NCI-H526 treated with DMSO at 0.1 percent for 48 hours (cell line): ENCODE measurements at regions not wholly inside any gene's neighbourhood (a gene's known extent, or its start where the extent isn't known, plus 50 kb on each side); places are given as distances from the start of the nearest gene placed in this dataset.
A peak's percentile ranks its signal among the peaks of the same experiment; 100 is the strongest.

Experiments used
- DNase-seq: peaks from one replicate; lab custom pipeline; 2025; lab: John Stamatoyannopoulos, UW

DNA sequence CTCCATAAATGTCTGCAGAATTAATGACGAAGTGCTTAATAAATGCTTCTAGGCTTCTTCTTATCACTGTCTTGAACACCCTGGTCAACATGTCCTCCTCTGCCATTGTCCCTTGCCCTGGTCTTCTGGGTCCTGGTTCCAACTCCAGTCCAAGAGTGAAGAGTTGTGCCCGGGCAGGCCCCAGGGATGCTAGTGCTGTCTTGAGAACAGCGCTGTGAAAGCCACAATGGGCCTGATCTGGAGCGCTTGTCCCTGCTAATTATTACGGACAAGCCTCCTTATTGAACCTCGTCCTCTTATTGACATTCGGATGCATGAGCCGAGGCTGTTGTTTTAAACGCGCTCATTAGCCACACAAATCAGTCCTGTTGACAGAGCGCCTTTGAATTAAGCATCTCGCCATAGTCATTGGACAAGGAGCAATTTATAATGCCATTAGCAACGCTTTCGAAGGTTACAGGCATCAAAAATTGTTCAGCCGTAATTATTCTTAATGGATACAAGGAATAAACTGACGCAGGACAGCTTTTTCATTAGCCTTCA lies 211.6 kb upstream of the POU3F1 start:
- DNase-seq: no peak

DNA sequence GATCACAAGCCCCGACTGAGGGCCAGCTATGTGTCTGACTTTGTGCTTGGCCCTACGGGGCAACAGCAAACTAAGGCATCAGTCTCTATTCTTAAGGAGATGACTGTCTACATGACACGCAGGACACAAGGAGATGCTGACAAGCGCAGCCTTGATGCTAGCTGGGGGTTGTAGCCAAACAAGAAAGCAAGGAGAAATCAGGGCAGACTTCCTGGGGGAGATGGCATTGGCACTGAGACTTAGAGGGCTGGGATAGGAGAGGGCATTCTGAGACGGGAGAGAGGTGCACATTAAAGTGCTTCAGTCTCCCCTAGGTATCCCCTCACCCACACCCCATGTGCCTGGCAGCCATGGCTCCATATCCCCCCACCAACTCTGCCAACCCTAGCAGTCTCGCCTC lies 210.8 kb upstream of the POU3F1 start:
- no peak for DNase-seq

DNA sequence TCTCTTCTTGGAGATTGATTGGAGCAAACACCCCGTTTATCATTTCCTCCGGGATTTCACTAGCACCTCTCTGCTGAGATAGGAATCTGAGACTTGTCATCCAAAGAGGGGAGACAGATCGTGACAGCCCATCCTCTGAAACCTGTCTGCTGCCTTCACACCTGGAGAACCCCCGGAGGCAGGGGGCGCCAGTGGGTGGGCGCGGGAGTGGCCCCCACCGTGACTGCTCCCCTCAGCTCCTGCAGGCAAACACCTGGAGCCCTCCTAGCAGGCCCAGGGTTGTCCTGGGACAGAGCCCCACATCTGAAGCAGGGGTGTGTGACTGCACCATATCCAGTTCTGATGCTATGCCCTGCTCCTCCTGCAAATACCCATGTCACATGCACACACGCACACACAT lies 209.5 kb upstream of the POU3F1 start:
- DNase-seq: no peak

DNA sequence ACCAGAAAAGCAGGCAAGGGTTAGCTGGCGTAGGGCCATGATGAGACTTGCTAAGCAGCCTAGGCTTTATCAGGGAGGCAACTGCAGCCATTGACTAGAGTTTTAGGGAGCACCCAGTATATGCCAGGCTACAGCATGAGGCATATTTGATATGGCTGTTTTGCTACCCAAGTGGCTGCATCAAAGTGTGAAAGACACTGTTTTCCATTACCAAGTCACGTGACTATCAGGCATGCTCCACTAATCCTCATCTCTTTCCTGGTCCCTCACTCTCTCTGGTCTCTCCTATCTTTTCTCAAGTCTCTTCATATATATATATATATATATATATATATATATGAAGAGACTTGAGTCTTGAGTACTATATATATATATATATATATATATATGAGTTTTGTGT lies 206.7 kb upstream of the POU3F1 start:
- DNase-seq: no peak

DNA sequence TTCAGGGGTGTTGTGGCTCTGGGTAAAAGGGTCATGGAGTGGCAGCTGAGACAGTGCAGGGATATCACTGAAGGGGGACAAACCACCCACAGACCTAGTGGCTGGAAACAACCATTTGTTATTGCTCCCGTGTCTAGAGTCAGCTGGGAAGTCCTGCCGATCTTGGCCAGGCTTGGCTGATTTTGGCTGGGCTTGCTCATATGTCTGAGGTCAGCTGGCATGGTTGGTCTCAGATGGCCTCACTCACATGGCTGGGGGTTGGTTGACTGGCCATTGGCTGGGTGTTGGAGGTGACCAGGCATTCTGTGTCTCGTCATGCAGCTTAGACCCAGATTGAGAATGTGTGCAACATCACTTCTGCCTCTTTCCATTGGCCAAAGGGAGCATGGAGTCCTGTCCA lies 203.8 kb upstream of the POU3F1 start:
- no peak for DNase-seq

DNA sequence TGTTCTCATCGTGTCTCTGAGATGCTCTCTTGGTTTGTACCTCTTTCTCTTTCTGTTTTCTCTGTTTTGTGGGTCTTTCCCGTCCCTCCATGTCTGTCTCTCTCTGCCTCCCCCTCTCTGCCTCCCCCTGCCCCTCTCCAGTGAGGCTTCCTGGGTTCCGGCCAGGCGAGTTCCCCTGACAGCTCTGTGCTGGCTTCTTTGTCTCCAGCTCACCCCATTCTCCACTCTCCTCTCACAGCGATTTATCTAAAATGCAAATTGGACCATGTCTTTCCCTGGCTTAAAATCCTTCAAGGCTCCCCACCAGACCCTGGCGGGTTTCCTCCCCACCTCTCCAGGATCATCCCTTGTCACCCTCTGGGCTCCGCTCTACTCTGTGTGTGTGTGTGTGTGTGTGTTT lies 202.4 kb upstream of the POU3F1 start:
- no peak for DNase-seq

DNA sequence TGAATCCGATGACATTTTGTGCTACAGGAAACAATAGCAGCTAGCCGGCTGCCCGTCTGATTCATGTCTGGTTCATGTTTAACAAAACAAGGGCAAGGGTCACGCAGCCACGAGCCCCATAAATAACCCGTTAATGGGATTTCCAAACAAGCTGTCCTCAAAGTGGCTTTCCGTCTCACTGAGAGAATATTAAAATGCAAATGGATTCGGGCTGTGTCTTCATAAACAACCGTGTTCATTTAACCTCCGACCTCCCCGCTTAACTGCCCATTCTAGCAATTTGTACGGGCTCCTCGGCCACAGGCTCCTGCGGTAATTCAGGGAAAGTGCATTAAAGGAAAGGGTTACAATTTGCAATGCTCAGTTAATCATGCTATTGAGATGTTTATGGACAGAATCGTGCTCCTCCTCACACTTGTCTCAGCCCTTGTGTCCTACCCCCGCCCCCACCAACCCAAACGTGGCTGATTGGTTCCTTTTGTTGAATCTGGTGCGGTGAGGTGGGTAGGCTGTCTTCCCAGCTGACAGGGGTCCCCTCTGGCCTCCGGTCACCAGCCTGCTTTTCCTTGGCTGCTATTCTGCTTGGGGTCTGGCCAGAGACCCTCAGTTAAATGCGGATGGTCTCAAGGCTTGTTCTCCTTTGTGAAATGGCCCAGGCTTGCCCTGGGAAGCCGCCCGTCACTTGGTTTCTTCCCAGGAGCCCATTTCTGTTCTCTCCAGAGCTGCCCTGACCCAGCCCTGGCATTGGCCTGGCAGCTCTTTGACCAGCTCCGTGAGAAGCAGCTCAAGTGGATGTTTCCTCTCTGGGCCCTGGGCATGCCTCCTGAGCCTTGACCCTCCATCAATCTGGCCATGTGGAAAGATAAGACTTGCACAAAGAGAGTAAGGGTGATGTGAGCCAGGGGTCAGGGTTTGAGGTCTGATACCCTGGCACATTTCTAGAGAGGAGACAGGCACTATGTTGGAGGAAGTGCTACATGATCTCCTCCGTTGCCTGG lies 200.7 kb upstream of the POU3F1 start:
- DNase-seq: peak; percentile 29

DNA sequence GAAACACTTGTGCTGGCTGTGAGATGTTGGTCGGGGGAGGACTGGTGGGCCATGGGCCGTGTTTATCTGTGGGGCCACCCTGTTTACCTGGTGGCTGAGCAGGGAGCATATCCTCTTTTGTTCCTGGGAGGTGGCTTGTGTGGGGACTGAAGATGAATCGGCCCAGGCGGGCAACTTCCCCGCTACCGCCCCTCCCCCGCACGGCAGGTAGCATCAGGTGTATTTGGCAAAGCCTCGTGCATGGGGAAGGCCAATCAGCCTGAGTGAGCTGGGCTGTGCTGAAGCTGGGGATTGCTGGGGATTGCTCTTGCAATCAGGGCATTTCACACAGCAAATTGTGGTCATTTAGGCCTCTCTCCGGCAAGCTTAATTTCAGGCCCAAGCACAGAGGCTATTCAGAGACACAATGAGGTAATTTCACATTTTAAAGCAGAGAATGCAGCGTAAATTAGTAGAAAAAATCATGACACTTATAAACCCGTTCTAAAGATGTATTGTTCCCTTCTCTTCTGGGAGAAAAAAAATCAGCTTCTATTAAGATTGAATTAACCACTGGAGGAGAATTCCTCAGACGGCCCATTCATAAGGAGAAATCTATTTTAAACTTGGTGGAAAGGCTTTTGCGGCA lies 197.7 kb upstream of the POU3F1 start:
- no peak for DNase-seq

DNA sequence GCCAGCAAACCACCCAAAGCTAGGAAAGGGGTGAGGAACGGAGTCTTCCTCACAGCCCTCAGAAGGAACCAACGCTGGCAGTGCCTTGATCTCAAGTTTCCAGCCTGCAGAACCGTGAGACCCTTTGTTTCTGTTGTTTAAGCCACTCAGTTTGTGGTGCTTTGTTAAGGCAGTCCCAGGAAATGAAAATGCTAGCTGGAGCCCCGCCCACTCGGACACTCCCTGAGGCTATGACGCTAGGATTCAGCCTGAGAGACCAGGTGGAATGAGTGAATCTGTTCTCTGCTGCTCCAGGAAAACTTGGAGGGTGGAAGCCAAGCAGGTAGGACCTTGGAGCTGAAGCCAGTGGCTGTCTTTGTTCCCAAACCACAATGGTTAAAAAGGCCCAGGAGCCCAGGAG lies 196.5 kb upstream of the POU3F1 start:
- no peak for DNase-seq

DNA sequence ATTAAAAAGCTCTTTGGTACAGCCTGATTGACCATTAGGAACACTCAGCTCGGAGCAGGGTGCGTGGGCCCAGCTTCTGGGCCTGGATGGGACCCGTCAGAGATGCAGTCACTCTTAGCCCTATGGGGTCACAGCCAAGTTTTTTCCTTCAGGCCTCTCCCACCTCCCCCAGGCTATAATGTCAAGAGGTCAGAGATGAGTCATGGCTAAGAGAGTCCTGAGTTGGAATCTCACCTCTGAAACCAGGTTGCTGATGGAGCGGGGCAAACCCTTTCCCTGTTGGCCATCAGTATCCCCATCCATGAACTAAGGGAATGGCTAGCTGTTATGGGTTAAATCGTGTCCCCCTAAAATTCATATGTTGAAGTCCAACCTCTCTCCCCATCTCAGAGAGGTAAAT lies 195.9 kb upstream of the POU3F1 start:
- no peak for DNase-seq

DNA sequence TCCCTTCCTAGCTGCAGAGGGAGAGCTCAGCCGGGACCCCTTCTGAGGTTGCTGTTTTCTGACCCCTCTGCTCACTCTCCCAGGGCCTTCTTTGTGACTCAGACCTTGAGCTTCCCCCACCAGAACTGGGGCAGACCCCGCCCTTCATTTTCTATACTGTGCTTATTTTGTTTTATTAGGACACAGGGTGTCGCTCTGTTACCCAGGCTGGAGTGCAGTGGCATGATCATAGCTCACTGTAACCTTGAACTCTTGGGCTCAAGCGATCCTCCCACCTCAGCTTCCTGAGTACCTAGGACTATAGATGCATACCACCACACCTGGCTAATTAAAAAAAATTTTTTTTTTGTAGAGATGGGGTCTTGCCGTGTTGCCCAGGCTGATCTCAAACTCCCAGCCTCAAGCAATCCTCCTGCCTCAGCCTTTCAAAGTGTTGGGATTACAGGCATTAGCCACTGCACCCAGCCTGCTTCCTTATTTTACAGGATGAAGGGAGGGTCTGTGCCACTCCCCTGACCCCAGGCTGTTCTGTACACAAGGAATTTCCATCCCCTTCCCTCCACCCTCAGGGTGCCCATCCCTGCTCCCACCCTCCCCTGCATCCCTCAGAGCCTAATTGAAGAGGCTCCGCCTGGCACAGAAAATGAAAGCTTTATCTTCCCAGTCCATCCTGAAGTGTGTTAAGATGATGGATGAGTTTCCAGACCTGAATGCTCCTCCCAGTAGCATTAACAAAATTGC lies 195.2 kb upstream of the POU3F1 start:
- DNase-seq: no peak

DNA sequence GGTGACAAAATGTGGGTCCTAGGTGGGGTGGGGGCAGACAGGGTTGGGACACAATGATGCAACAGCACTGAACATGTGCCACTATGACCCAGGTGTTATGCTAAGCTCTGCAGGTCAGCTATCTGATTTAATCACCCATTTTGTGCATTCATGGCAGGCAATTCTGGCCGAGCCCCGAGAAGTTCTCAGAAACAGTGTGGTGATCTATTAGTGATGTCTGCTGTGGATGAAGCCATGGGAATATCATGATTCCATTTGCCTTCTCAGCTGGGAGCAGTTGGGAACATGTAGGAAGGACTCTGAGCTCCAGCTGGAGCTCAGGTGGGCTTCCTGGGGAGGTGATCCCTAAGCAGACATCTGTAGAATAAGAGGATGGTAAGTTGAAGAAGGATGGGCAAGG lies 194.0 kb upstream of the POU3F1 start:
- DNase-seq: no peak

DNA sequence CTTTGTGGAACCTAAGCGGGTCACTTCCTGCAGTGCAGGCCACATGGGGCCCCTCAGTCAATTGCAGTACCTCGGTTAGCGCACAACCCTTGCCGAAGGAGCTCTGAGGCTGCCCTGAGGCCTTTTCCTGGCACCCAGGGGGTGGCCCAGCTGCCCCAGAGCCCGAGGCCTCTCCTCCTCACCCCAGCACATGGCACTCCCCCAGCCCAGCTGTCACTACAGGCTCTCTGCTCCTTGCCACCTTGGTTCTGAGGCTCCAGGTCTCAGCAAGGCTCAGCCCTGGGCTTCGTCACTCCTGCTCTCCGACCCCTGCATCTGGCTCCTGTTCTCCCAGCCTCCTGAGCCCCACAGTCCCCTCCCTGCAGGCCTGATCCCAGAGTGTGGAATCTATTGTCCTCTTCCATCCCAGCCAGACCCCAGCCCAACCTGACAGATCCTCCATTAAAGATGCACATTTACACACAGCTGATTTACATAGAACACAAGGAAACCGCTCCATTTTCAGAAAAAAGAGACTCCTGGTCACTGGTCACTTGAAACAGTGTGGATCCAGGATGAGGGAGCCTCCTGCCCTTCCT lies 192.8 kb upstream of the POU3F1 start:
- no peak for DNase-seq

DNA sequence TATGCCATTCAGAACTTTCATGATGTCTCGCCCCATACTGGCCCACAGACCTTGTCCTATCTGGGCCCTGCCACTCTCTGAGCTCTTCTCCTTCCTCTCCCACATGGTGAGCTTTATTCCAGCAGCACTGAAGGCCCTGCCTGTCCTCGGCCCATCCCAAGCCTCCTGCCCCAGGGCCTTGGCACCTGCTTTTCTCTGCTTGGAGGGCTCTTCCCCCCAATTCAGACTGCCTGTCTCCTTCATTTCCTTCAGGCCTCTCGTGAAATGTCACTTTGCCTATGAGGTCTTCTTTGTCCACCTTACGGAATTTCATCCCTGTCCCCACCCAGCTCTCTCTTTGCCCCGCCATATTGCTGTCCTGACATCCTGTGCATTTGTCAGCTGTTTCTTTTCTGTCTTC lies 191.7 kb upstream of the POU3F1 start:
- DNase-seq: no peak

DNA sequence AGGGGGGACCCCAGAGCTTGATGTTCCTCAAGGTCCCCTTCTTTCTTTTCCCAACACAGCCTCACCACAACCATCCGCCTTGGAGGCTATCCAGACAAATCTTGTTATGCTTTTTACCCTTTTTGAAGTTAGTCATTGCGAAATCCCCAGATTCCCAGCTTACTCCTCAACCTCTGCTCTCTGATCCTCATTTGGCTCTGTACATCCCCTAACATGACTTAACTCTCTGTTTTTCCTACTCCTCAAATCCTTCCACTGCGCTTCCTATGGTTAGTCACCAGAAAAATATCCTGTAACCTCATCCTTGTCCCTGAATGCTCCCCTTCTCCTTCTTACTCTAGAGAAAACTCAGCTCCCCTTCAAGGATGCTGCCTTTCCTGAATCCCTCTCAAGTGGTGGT lies 189.1 kb upstream of the POU3F1 start:
- no peak for DNase-seq

DNA sequence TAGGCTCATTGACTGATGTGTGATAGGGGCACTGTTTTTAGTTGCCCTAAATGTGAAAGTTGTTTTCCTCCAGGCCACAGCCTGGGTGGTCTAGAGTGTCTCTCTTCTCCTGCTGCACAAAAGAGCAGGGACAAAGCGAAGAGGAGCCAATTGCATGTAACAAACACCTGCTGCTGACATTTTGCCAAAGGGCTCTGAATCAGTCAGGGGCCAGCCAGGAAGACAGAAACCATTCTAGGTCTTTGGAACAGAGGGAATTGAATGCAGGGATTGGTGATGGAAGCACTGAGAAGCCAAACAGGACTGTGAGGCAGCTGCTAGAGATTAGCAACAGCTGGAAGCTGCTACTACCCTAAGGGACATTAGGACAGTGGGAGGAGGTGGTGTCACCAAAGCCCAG lies 185.3 kb upstream of the POU3F1 start:
- DNase-seq: no peak

DNA sequence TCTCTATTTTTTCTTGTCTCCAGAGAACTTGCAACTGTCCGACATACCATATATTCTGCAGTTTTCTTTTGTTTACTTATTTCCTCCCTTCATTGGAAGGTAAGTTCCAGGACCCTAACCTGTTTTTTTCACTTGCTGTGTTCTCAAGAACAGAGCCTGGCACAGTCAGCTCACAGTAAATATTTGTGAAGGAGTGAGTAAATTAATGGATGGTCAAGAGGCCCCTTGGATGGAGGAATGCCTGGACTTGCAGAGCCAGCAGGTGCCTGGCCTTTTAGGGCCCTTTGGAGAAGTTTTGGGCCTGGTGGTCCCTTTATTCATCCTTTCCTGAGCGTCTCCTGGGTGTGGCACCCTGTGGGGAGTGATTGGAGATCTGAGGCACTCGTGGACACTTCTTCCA lies 182.1 kb upstream of the POU3F1 start:
- no peak for DNase-seq

- DNase-seq: no peak
These were observed 179.2 kb upstream of the POU3F1 start for GRCh38 chr1:38225745-38226144.

DNA sequence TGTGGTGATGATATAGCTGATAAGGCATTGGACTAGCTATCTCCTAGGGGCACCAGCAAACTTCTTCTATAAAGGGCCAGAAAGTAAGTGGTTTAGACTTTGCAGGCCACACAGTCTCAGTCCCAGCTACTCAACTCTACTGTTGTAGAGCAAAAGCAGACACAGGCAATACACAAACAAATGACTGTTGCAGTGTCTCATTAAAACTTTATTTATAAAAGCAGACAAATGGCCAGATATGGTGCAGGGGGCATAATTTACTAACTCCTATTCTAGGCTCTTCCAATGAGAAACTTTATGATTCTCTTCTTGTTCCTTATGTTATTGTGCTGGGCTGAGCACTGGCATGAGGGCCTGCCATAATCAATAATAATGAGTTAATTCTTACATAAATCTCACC lies 176.8 kb upstream of the POU3F1 start:
- DNase-seq: no peak

DNA sequence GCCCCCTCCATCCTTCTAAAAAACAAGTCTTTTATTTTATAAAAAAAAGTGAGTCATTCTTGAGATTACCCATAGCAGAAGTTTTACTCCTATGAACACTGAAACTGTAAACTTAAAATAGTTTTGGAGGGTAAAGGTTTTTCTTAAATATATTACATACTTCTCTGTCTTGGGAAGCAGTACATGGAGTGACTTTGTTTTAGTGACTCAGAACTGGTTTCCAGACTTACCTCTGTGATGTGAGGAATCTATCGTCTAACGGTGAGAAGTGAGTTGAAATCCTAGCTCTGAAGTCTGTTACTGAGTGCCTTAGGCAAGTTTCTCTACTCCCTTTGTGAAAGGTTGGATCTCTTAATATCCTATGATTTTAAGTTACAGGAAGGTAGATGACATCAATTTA lies 176.3 kb upstream of the POU3F1 start:
- no peak for DNase-seq

DNA sequence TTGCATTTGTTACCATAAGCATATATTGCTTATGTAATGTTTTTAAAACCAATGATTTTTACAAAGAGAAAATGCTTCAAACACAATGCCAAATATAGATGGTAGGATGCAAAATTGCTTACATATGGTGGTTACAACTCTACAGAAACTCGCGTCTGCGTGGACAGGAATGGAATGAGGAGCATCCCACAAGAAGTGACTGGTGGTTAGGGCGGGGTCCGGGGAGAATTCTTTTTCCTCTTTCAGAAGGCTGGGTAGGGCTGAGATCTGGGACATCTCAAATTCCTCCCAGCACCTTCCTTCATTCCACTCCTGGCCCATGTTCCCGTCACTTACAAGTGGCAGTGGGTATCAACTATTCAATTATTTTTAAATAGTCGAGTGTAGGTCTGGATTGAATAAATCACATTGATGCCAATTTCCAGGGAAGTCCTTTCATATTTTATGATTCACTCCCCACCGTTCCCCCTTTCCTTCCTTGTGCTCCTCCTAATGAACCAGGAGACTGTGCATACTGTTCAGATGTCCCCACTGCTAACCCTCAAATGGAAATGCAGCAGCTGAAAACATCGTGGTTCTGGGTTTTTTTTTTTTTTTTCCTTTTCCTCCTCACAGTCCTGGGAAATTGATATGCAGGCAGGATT lies 174.5 kb upstream of the POU3F1 start:
- no peak for DNase-seq

DNA sequence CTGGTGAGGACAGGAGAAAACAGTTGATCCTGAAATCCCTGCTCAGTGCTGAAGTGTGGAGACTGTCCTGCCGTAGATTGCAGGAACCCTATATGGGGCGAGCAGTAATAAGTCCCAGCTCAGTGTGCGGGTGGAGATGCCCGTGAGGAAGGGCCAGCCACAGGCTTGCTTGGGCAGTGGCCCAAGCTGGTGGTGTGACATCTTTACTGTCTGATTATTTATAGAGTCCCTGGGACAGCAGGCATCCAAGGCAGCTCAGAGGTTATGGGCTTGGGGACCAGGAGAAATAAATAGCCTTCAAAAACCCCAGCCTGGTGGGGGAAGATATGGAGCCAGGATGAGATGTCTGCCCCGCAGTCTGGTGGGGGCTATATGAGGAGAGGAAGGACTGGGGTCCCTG lies 170.7 kb upstream of the POU3F1 start:
- no peak for DNase-seq
